ENCODE measurements at regions not wholly inside any gene's neighbourhood (a gene's known extent, or its start where the extent isn't known, plus 50 kb on each side); places are given as distances from the start of the nearest gene placed in this dataset.

DNA sequence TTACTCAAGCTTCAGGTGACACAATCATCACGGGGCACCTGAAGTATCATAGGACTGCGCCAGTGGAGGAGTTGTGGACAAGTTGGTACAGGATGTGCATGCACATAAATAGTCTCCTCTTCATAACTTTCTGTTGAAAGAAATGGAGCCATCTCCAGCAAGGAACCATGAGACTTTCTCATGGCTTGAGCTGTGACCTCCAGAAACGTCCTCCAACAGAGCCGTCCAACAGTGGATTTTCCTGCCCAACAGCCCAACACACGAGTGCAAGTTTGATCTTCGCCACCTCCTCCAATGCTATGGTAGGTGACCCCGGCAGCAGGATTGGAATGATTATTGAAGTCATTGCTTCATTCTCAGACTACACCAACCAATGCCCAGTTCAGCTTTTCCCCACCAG is 105.1 kb upstream of the ZNF507 start:
- DNase-seq (ENCODE audit: low read depth) = no peak
- no peak overlapping the region for H3K4me3 ChIP-seq (ENCODE audit: low read depth, low read length)
- TF ChIP-seq, protein P1, sequence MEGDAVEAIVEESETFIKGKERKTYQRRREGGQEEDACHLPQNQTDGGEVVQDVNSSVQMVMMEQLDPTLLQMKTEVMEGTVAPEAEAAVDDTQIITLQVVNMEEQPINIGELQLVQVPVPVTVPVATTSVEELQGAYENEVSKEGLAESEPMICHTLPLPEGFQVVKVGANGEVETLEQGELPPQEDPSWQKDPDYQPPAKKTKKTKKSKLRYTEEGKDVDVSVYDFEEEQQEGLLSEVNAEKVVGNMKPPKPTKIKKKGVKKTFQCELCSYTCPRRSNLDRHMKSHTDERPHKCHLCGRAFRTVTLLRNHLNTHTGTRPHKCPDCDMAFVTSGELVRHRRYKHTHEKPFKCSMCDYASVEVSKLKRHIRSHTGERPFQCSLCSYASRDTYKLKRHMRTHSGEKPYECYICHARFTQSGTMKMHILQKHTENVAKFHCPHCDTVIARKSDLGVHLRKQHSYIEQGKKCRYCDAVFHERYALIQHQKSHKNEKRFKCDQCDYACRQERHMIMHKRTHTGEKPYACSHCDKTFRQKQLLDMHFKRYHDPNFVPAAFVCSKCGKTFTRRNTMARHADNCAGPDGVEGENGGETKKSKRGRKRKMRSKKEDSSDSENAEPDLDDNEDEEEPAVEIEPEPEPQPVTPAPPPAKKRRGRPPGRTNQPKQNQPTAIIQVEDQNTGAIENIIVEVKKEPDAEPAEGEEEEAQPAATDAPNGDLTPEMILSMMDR (IDR thresholded peaks at IDR 0.05; ENCODE audit: insufficient read depth, low read length) = no peak

DNA sequence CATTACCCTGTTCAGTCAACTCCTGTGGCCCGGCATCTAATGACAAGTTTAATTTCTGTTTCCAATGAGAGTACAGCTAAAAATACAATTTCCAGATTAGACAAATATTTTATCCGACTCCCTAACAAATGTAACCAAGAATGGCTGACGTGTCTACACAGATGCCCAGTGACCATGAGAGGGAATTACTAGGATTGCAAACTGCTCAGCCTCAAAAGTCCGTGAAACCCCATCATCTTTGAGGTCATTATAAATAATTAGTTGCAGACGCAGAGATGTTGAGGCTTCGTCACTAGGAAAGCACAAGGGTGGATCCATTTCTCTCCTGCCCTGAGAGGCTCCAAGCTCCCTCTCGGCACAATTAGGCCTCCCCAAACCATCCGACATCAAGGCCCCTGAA is 104.1 kb upstream of the ZNF507 start:
- TF ChIP-seq, protein P1 (IDR thresholded peaks at IDR 0.05; ENCODE audit: insufficient read depth, low read length) = no peak
- DNase-seq (ENCODE audit: low read depth) = no peak
- H3K4me3 ChIP-seq (ENCODE audit: low read depth, low read length) = no peak overlapping the region

DNA sequence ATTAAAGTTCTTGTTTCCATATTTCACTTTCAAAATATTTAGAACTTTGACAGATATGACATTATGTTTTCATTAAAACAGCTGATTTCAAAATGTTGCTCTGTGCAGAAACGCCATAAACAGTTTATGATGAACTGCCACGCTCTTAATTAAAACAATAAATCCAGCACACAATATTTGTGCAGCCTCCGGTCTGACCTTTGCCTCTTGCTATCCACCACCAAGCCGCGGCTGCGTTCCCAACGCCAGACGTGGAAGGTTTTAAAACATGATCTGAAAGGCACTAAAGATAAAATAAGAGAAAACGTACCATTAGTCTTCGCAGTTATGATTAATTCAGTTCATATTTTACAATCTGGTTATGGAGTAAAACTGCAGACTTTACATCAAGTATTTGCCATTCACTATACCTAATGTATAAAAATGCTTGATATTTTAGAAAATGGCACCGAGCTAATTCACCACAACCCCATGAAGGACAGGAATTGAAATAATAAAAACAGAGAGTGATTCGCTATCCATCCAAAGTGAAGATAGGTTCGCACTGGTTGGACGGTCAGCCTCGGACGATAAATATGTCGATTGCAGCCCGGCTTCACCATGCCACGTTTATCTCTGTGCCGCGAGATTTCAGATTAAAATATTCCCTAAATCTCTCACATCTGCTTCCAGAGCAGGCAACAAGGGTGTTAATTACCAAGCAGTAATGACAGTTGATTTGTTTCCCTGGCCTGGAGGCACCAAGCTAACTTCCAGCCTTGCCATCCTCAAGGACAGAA is 103.3 kb upstream of the ZNF507 start:
- TF ChIP-seq, protein P1 (IDR thresholded peaks at IDR 0.05; ENCODE audit: insufficient read depth, low read length) = no peak
- no peak overlapping the region for H3K4me3 ChIP-seq (ENCODE audit: low read depth, low read length)
- no peak for DNase-seq (ENCODE audit: low read depth)

DNA sequence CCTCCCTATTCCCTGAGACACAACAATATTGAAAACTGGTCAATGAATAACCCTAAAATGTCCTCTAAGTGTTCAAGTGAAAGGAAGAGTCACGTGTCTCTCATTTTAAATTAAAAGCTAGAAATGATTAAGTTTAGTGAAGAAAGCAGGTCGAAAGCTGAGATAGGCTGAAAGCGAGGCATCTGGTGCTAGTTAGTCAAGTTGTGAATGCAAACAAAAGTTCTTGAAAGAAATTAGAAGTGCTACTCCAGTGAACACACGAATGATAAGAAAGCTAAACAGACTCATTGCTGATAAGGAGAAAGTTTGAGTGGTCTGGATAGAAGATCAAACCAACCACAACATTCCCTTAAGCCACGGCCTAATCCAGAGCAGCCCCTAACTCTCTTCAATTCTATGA is 99.4 kb upstream of the ZNF507 start:
- H3K4me3 ChIP-seq (ENCODE audit: low read depth, low read length) = no peak overlapping the region
- no peak for DNase-seq (ENCODE audit: low read depth)
- TF ChIP-seq, protein P1 (IDR thresholded peaks at IDR 0.05; ENCODE audit: insufficient read depth, low read length) = no peak

DNA sequence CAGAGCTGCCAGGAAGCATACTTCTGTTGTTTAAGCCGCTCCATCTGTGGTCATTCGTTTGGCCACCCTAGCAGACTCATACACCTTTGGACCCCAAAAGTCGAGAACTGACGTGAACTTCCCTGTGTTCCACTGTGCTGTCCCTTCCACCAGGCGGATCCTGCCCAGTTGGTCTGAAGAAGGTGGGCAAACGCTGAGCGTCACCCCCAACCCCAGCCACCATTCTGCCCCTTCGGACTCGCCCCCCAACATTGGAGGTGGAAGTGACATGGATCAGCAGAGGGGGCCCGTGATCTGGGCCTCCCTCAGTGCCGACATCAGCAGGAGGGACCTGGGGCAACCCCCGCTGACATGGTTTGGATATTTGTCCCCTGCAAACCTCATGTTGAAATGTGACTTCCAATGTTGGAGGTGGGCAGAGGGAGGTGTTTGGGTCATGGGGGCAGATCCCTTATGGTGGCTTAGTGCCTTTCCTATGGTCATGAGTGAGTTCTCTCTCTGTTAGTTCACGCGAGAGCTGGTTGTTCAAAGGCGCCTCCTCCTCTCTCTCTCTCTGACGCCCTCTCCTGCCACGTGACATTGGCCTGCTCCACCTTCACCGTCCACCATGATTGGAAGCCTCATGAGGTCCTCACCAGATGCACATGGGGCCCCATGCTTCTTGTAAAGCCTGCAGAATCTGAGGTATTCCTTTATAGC is 93.6 kb upstream of the ZNF507 start:
- H3K4me3 ChIP-seq (ENCODE audit: low read depth, low read length) = no peak overlapping the region
- no peak for DNase-seq (ENCODE audit: low read depth)
- TF ChIP-seq, protein P1 (IDR thresholded peaks at IDR 0.05; ENCODE audit: insufficient read depth, low read length) = no peak

DNA sequence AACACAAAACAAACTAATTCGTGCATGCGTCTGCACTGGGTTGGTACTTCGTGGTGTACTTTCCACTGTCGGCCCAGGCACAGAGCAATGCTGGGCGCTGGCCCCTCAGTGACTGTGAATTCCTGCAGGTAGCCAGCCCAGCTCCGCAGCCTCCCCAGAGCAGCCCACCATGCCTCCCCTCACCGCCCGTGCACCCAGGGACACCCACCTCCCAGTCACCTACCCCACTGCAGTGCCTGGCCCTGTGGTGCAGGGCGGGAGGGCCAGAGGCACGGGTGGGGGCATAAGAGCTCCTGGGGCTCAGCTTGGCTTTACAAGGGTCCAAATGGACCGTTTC is 93.1 kb upstream of the ZNF507 start:
- TF ChIP-seq, protein P1 (IDR thresholded peaks at IDR 0.05; ENCODE audit: insufficient read depth, low read length) = no peak
- H3K4me3 ChIP-seq (ENCODE audit: low read depth, low read length) = no peak overlapping the region
- DNase-seq (ENCODE audit: low read depth) = no peak
